Neural cell (in vitro differentiated cells): ENCODE measurements at regions not wholly inside any gene's neighbourhood (a gene's known extent, or its start where the extent isn't known, plus 50 kb on each side); places are given as distances from the start of the nearest gene placed in this dataset.
A peak's percentile ranks its signal among the peaks of the same experiment; 100 is the strongest.

Source experiments
- H2AFZ ChIP-seq: fragments of 200-600, 300-800 bp; sonication (generic), shearing (Covaris generic); 2 replicates; pipeline ENCODE4 v1.6.0; 2014; ENCODE audit warnings: low read depth, mild to moderate bottlenecking, antibody characterized with exemption, low read length, moderate library complexity
- H3F3A ChIP-seq: fragments of 200-600 bp; shearing (Covaris generic); 2 replicates; pipeline ENCODE4 v1.6.1; 2016; ENCODE audit warnings: mild to moderate bottlenecking, moderate library complexity, mixed read lengths, antibody characterized with exemption, low read length; ENCODE audit not compliant: insufficient read depth, poor library complexity, severe bottlenecking
- H3K27ac ChIP-seq: fragments of 200-600, 300-800 bp; sonication (generic), shearing (Covaris generic); 2 replicates; pipeline ENCODE4 v1.5.1; 2014; ENCODE audit warnings: mild to moderate bottlenecking, low read length, moderate library complexity
- H3K27me3 ChIP-seq: fragments of 300-800, 200-600 bp; sonication (generic), shearing (Covaris generic); 2 replicates; pipeline ENCODE4 v1.6.0; 2014; ENCODE audit warnings: mild to moderate bottlenecking, low read depth, low read length, moderate library complexity; ENCODE audit not compliant: insufficient read depth
- H3K36me3 ChIP-seq: fragments of 300-800, 200-600 bp; sonication (generic), shearing (Covaris generic); 2 replicates; pipeline ENCODE4 v1.5.1; 2014; ENCODE audit warnings: mild to moderate bottlenecking, antibody characterized with exemption, low read length, moderate library complexity; ENCODE audit not compliant: insufficient read depth
- H3K4me2 ChIP-seq: fragments of 300-800, 200-600 bp; sonication (generic), shearing (Covaris generic); 2 replicates; pipeline ENCODE4 v1.6.0; 2014; ENCODE audit warnings: mild to moderate bottlenecking, low read length
- H3K4me3 ChIP-seq: fragments of 300-800, 200-600 bp; sonication (generic), shearing (Covaris generic); 2 replicates; pipeline ENCODE4 v1.5.1; 2014; ENCODE audit warnings: mild to moderate bottlenecking, low read length, moderate library complexity
- H3K79me2 ChIP-seq: fragments of 200-600 bp; shearing (Covaris generic); replicated peaks from 2 replicates; pipeline ENCODE4 v1.6.0; 2014; ENCODE audit warnings: mild to moderate bottlenecking, low read length, moderate library complexity; ENCODE audit not compliant: insufficient read depth
- H3K9ac ChIP-seq: fragments of 300-800, 200-600 bp; sonication (generic), shearing (Covaris generic); 2 replicates; pipeline ENCODE4 v1.6.1; 2016; ENCODE audit warnings: mild to moderate bottlenecking, low read length, mixed read lengths
- H3K9me2 ChIP-seq: fragments of 200-600 bp; shearing (Covaris generic); 2 replicates; pipeline ENCODE4 v1.6.1; 2016; ENCODE audit warnings: mild to moderate bottlenecking, low read length, mixed read lengths; ENCODE audit not compliant: insufficient read depth
- H3K9me3 ChIP-seq: fragments of 200-600, 300-800 bp; sonication (generic), shearing (Covaris generic); 2 replicates; pipeline ENCODE4 v1.6.1; 2016; ENCODE audit warnings: mild to moderate bottlenecking, mixed run types, low read length, moderate library complexity, mixed read lengths
- H4K20me1 ChIP-seq: fragments of 200-600 bp; shearing (Covaris generic); 2 replicates; pipeline ENCODE4 v1.6.1; 2016; ENCODE audit warnings: mild to moderate bottlenecking, mixed run types; ENCODE audit not compliant: insufficient read depth
- CTCF ChIP-seq: fragments of 450-650 bp; IDR thresholded peaks from 2 replicates; pipeline ENCODE4 v1.5.1; 2014; ENCODE audit warnings: antibody characterized with exemption, mild to moderate bottlenecking, moderate library complexity; ENCODE audit not compliant: poor library complexity, severe bottlenecking
- EP300 ChIP-seq: fragments of 450-650 bp; conservative IDR thresholded peaks from 2 replicates; pipeline ENCODE4 v1.6.1; 2014; ENCODE audit warnings: antibody characterized with exemption, mild to moderate bottlenecking, moderate library complexity; ENCODE audit not compliant: poor library complexity, severe bottlenecking
- EZH2 ChIP-seq: fragments of 200-600, 300-800 bp; shearing (Covaris generic), sonication (generic); IDR thresholded peaks from 2 replicates; pipeline ENCODE4 v1.6.1; 2014; ENCODE audit warnings: antibody characterized with exemption, low read length, borderline replicate concordance, mild to moderate bottlenecking; ENCODE audit not compliant: insufficient read depth, poor library complexity, severe bottlenecking
- MXI1 ChIP-seq: fragments of 450-650 bp; conservative IDR thresholded peaks from 2 replicates; pipeline ENCODE4 v1.6.1; 2014; ENCODE audit warnings: antibody characterized with exemption, mild to moderate bottlenecking; ENCODE audit not compliant: poor library complexity, severe bottlenecking
- POLR2AphosphoS5 ChIP-seq: IDR thresholded peaks from 2 replicates; pipeline ENCODE4 v1.6.1; 2012
- RAD21 ChIP-seq: fragments of 450-650 bp; conservative IDR thresholded peaks from 2 replicates; pipeline ENCODE4 v1.6.1; 2014; ENCODE audit warnings: antibody characterized with exemption, mild to moderate bottlenecking, moderate library complexity
- REST ChIP-seq: IDR thresholded peaks from 2 replicates; pipeline ENCODE4 v1.6.1; 2012; ENCODE audit warnings: borderline replicate concordance
- SMC3 ChIP-seq: fragments of 450-650 bp; conservative IDR thresholded peaks from 2 replicates; pipeline ENCODE4 v1.6.1; 2014; ENCODE audit warnings: antibody characterized with exemption, mild to moderate bottlenecking, moderate library complexity; ENCODE audit not compliant: poor library complexity
- TAF1 ChIP-seq: IDR thresholded peaks from 2 replicates; pipeline ENCODE4 v1.6.1; 2012; ENCODE audit warnings: low read depth

- Histone ChIP-seq H3K9me2 (no peaks in the 10 kb centered on the region), H3F3A (no peaks in the 10 kb centered on the region), H2AFZ (no peak overlapping the region), H3K9me3 (no peaks in the 10 kb centered on the region), H3K36me3 (no peaks in the 10 kb centered on the region), H3K9ac (no peak overlapping the region), H3K4me2 (no peak overlapping the region), H3K4me3 (no peak overlapping the region), H3K27me3 (no peaks in the 10 kb centered on the region), H3K27ac (no peak overlapping the region), H3K79me2 (no peaks in the 10 kb centered on the region), H4K20me1 (no peaks in the 10 kb centered on the region)
- TF ChIP-seq MXI1 = no peak
- no peak for TF ChIP-seq EP300
- no peak for TF ChIP-seq POLR2AphosphoS5
- no peak for TF ChIP-seq REST
- no peak for TF ChIP-seq SMC3
- no peak for TF ChIP-seq CTCF
- TF ChIP-seq EZH2 = no peak
- TF ChIP-seq TAF1 = no peak
- TF ChIP-seq RAD21 = no peak
Measured at GRCh38 chr4:180973894-180974293, 1269.3 kb upstream of the TENM3 start.

- H3K9me2 ChIP-seq = no peaks in the 10 kb centered on the region
- no peaks in the 10 kb centered on the region for H3K27me3 ChIP-seq
- no peak overlapping the region for H3K9ac ChIP-seq
- H3F3A ChIP-seq = no peaks in the 10 kb centered on the region
- H3K4me2 ChIP-seq = no peak overlapping the region
- H3K36me3 ChIP-seq = no peaks in the 10 kb centered on the region
- no peaks in the 10 kb centered on the region for H4K20me1 ChIP-seq
- no peak overlapping the region for H3K4me3 ChIP-seq
- H3K27ac ChIP-seq = no peak overlapping the region
- no peak overlapping the region for H2AFZ ChIP-seq
- TF ChIP-seq MXI1 = no peak
- no peak for TF ChIP-seq RAD21
- TF ChIP-seq POLR2AphosphoS5 = no peak
- peak; percentile 41 for TF ChIP-seq EP300
- TF ChIP-seq TAF1 = no peak
- TF ChIP-seq SMC3 = no peak
- TF ChIP-seq REST = no peak
- H3K9me3 ChIP-seq = no peaks in the 10 kb centered on the region
- no peaks in the 10 kb centered on the region for H3K79me2 ChIP-seq
Measured at GRCh38 chr4:180990931-180991330, 1252.3 kb upstream of the TENM3 start.
